HepG2 (cell line): ENCODE measurements at regions not wholly inside any gene's neighbourhood (a gene's known extent, or its start where the extent isn't known, plus 50 kb on each side); places are given as distances from the start of the nearest gene placed in this dataset.

Experiments used
- FOXM1 ChIP-seq: sonication (generic); formaldehyde crosslinking; IDR thresholded peaks from 2 replicates; pipeline ENCODE4 v1.5.0; 2020; ENCODE audit warnings: missing genetic modification reagents
- JDP2 ChIP-seq: sonication (generic); formaldehyde crosslinking; IDR thresholded peaks from 2 replicates; pipeline ENCODE4 v1.8.1; 2022; ENCODE audit warnings: missing genetic modification reagents, borderline replicate concordance
- KDM2A ChIP-seq: sonication (generic); formaldehyde crosslinking; IDR thresholded peaks from 2 replicates; pipeline ENCODE4 v1.4.0; 2020; ENCODE audit warnings: low read depth, missing genetic modification reagents, borderline replicate concordance
- PRPF4 ChIP-seq: fragments of 200-400 bp; formaldehyde crosslinking; IDR thresholded peaks from 2 replicates; pipeline ENCODE4 v1.6.1; 2016; ENCODE audit warnings: low read length, low read depth; ENCODE audit not compliant: poor library complexity, severe bottlenecking
- SIN3A ChIP-seq: IDR thresholded peaks from 2 replicates; pipeline ENCODE4 v1.6.1; 2011; ENCODE audit warnings: low read depth, mild to moderate bottlenecking, control low read depth, low read length, borderline replicate concordance
- TARDBP ChIP-seq: sonication (generic); formaldehyde crosslinking; IDR thresholded peaks from 2 replicates; pipeline ENCODE4 v1.8.0; 2022; ENCODE audit warnings: mild to moderate bottlenecking, missing genetic modification reagents
- ZFP36L2 ChIP-seq: sonication (generic); formaldehyde crosslinking; IDR thresholded peaks from 2 replicates; pipeline ENCODE4 v1.4.0; 2020; ENCODE audit warnings: missing genetic modification reagents
- ZFY ChIP-seq: sonication (generic); formaldehyde crosslinking; IDR thresholded peaks from 2 replicates; pipeline ENCODE4 v1.4.0; 2020; ENCODE audit warnings: missing genetic modification reagents
- ZNF749 ChIP-seq: sonication (generic); formaldehyde crosslinking; IDR thresholded peaks from 2 replicates; pipeline ENCODE4 v1.8.0; 2022; ENCODE audit warnings: mild to moderate bottlenecking, missing genetic modification reagents, moderate library complexity, borderline replicate concordance

DNA sequence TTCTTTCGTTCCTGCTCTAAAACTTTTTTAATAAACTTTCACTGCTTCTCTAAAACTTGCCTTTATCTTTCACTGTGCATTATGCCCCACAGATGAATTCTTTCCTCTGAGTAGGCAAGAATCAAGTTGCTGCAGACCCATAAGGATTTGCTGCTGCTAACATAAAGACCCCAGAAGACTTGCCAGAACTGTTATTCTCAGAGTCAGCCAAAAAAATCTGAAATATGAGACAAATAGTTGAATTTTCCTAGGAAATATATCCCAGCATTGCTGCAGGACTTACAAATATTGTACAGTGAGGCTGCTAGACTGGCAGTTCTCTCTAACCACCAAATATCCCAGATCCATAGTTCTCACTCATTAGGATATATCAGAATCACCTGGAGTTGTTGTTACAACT is 349.1 kb upstream of the FLRT2 start:
- TF ChIP-seq ZNF749 (CRISPR knock-in tag) (no peak), TARDBP (CRISPR knock-in tag) (no peak), ZFP36L2 (CRISPR knock-in tag) (no peak), ZFY (CRISPR knock-in tag) (no peak), FOXM1 (CRISPR knock-in tag) (no peak), PRPF4 (no peak), SIN3A (no peak), JDP2 (CRISPR knock-in tag) (no peak), KDM2A (CRISPR knock-in tag) (no peak)
